Stimulated activated CD4-positive, alpha-beta T cell treated with anti-CD3 and anti-CD28 coated beads, TNF-alpha, amount 100 ng/mL, for 4 hours (primary cell): ENCODE measurements at regions not wholly inside any gene's neighbourhood (a gene's known extent, or its start where the extent isn't known, plus 50 kb on each side); places are given as distances from the start of the nearest gene placed in this dataset.
"Not testable (repeated sequence)": the region's sequence is repeated elsewhere in the genome, so short reads cannot be mapped to it uniquely, and the experiment has no call there.

Source experiments
- DNase-seq, 3 experiments: peaks; one replicate each; pipeline ENCODE4 v3.0.0-alpha.2; 2020; ENCODE audit warnings: low read depth in 3 of 3

DNA sequence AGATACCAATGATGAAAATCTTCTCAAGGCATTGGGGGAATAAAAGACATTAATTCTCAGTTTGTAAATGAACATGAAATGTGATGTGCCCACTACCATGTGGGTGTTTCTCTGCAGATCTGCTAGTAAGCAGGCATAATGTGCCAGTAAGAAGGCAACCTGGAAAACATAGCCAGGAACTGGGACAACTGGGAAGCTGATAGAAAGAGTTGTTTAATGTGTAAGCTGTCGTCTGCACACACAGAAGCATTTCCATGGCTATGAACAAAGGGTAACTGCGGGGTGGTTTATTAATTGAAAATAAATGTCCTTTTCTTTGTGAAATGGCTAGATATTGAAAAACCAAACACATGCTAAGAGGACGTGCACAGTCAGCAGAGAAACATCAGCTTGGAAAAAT, 52.0 kb downstream of the ZC3H11B start:
- DNase-seq = no peak

DNA sequence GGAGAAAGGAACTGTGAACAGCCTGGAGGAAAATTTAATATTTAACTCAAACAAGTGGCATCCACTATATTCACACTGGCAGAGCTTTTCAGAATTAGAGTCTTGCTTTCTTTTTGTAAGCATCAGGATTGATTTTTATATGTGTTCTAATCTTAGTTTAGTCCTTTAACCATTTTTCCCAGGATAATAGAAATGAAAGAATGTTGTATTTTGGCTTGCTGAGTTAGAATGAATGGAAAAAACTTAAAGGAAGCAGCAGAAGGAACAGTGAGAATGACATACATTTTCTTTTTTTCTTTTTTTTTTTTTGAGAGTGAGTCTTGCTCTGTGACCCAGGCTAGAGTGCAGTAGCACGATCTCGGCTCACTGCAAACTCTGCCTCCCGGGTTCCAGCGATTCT, 53.0 kb downstream of the ZC3H11B start:
- DNase-seq = no peak

DNA sequence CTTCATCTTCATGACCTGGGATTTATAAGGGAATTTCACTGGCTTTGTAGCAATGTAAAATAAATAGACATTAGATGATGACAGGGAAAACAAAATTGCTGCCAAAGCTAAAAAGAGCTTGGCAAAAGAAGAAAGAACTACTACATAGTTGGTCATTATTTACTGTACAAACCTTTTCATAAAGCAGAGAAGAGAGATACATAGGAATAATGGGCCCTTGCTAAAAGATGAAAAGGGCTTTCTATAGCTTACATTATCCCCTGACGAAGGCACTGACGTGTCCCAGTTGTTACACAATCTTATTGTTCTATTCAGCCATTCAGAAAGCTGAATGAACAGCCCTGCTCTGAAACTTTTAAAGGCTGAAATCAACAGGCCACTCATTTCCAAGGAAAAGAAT, 57.1 kb downstream of the ZC3H11B start:
- DNase-seq = no peak

GRCh38 chr1:219555031-219555692, 57.7 kb downstream of the ZC3H11B start:
- DNase-seq = no peak

GRCh38 chr1:219553934-219554502, 58.9 kb downstream of the ZC3H11B start:
- no peak for DNase-seq

DNA sequence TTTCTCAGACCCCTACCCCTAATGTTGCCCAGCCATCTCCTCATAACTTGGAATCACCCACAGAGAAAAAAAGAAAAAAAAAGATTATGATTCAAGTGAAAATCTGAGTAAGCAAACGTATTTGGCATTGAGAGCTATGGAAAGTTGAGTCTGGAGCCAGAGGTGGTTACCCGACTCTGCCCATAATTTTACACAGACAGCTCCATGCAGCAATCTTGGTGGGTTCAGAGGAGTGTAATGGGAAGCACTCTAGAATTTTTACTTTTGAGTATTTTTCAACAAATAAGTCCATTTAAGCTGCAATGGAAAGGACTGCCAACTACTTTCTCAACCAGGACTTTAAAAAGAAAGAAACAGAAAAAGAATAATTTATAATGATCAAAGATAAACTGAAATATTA, 62.7 kb downstream of the ZC3H11B start:
- DNase-seq = no peak

DNA sequence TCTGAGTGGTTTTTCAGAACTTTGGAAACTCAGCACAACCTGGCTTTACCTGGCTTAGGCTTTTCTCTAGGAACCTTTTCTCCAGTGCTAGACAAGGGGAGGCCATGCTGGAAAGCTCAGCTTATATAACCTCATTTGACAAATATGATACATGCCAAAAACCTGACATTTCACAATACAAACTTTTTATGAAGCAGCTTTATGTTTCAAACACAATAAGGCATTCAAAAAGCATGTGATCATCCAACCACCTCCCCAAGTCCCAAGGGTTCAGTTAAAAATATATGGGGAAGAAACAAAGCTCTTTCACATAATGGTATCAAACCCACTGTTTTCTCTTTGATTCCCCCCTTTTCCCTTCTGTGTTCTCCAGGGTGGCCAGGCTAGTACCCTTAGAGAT, 63.7 kb downstream of the ZC3H11B start:
- DNase-seq = no peak

- DNase-seq = no peak
Measured at GRCh38 chr1:219548386-219548785, 64.5 kb downstream of the ZC3H11B start.

- not testable (repeated sequence) for DNase-seq
Measured at GRCh38 chr1:219545756-219546155, 67.1 kb downstream of the ZC3H11B start.

DNA sequence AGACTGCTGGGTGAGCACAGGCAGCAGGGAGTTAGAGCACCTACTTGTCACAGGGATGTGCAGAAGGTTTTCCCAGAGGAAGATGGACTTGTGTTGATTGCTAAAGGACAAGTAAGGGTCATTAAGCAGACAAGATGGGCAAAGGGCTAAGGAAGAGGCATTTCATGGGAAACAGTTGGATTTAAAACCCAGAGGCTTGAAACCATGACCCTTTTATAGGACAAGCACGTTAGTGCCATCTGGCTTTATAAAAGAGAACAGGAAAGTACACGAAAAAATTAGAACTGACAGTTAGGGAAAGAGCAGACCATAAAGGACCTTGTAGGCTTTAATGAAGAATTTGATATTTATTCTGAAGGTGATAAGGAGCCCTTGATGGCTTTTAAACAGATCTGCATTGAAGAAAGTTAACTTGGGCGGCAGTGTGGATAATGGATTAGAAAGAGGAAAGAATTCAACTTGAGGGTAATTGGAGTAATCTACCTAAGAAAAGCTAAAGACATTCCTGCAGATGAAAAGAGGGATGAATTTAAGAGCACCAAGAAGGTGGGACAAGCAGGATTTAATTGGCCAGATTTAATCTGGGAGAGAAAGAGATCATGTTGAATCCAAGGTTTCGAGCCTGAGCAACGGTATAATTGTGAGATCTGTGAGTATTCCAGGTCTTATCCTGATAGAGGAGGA, 68.6 kb downstream of the ZC3H11B start:
- DNase-seq = no peak

DNA sequence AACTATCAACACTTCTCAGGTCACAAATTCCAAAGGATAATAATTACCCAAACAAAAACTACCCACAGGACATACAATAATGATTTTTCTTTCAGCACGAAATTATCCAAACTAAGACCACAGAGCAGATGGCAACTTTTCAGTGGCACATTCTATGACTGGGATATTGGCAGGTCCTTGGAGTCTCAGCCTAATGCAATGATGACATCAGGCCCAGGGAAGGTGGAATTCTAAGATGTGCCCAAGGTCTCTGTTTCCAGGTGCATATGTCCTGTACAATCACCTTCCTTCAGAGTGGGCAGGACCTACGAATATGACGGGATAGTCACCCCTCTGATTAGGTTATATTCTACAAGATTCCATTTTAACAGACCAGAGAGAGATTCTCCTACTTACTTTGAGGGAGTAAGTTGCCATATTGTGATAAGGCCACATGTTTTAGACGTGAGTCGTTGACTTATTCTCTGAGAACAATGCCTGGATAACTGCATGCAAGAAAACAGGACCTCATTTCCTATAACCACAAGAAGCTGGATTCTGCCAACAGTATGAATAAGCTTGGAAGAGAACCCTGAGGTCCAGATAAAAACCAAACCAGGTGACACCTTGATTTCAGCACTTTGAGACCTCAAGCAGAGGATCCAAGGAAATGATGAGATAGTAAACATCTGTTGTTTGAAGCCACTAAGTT, 69.9 kb downstream of the ZC3H11B start:
- DNase-seq = no peak

- no peak for DNase-seq
Measured at GRCh38 chr1:219541946-219542345, 71.0 kb downstream of the ZC3H11B start.

DNA sequence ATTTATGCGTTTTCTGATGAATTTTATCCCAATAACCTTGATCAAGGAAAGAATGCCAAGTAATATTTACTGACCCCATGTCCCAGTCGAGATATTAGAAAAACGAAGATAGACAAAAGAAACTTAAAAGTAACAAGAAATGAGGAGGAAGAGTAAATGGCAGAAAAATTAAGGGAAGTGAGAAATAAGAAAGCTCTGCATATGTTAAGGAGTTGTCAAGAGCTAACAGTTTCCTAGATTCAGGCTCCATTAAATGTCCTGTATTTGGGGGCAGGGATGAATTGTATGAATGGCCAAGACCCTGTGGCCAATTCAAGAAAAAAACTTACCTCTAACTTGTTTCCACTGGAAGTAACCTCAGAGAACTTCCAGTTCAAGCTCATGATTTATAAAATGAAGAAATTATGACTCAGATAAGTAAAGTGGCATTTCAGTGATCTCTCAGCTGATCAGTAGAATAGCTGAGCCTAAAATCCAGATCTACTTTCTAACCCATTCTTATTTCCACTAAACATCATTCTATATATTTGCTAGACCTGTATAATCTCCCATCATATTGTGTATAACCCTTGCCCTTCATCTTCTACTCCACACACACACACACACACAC, 73.2 kb downstream of the ZC3H11B start:
- no peak for DNase-seq

- no peak for DNase-seq
Measured at GRCh38 chr1:219538886-219539285, 74.0 kb downstream of the ZC3H11B start.

DNA sequence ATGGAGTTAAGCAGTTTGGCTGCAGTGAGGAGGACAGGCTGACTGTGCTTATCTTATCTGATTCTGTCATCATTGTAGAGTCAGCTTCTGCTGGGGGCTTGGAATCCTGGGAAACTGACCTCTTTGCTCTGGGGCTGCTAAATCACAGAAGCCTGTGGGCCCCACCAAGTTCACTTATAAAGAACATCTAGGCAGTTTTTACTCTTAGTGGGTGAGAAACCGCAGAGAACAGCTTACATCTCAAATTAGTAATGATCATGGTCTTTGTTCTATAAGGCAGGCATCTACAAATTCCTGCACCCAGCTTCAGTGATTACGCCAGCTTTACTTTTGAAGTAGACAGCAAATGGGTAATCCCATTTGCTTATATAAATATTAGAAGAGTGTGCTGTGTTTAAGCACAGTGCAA, 75.7 kb downstream of the ZC3H11B start:
- no peak for DNase-seq

DNA sequence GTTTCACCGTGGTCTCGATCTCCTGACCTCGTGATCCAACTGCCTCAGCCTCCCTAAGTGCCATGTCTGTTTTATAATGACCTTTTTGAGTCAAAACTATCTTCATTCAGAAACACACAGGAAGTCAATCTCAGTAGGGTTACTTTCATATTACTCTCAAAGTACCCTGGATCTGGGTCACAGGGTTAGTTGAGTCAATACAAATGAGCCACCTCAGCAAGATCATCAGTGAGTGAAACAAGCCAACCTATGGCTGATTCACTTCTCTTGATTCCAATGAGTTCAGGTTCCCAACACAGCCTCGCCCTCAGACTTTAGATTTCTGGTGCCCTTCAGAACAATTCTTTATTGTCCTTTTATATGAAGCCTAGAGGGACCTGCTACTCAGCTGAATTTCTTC, 76.9 kb downstream of the ZC3H11B start:
- no peak for DNase-seq

- no peak for DNase-seq
Measured at GRCh38 chr1:219534991-219535390, 77.9 kb downstream of the ZC3H11B start.

- no peak for DNase-seq
Measured at GRCh38 chr1:219533280-219533679, 79.6 kb downstream of the ZC3H11B start.

GRCh38 chr1:219529116-219529515, 83.8 kb downstream of the ZC3H11B start:
- DNase-seq = no peak

- DNase-seq = no peak
Measured at GRCh38 chr1:219528633-219529032, 84.3 kb downstream of the ZC3H11B start.

- DNase-seq = no peak
Measured at GRCh38 chr1:219527994-219528393, 84.9 kb downstream of the ZC3H11B start.

- DNase-seq = no peak
Measured at GRCh38 chr1:219526074-219526473, 86.8 kb downstream of the ZC3H11B start.
